Karpas-422 (cell line): ENCODE measurements at regions not wholly inside any gene's neighbourhood (a gene's known extent, or its start where the extent isn't known, plus 50 kb on each side); places are given as distances from the start of the nearest gene placed in this dataset.

Experiments used
- DNase-seq: peaks from one replicate; pipeline ENCODE4 v3.0.0-alpha.2; 2015
- H2AFZ ChIP-seq: fragments of 200-600 bp; sonication (generic); 2 replicates; pipeline ENCODE4 v1.6.1; 2014; ENCODE audit warnings: antibody characterized with exemption, low read length, mixed read lengths
- H3K27ac ChIP-seq: fragments of 200-600 bp; sonication (generic); 2 replicates; pipeline ENCODE4 v1.5.1; 2014; ENCODE audit warnings: mild to moderate bottlenecking, low read length, moderate library complexity
- H3K27me3 ChIP-seq: fragments of 200-600 bp; sonication (generic); 2 replicates; pipeline ENCODE4 v1.6.1; 2014; ENCODE audit warnings: low read length, mixed read lengths
- H3K36me3 ChIP-seq: fragments of 200-600 bp; sonication (generic); 2 replicates; pipeline ENCODE4 v1.6.1; 2014; ENCODE audit warnings: low read length, mixed read lengths; ENCODE audit not compliant: insufficient read depth
- H3K4me1 ChIP-seq: fragments of 200-600 bp; sonication (generic); 2 replicates; pipeline ENCODE4 v1.6.1; 2014; ENCODE audit warnings: mild to moderate bottlenecking, low read length, mixed read lengths
- H3K4me2 ChIP-seq: fragments of 200-600 bp; sonication (generic); 2 replicates; pipeline ENCODE4 v1.6.1; 2014; ENCODE audit warnings: low read length, low read depth, mild to moderate bottlenecking; ENCODE audit not compliant: poor library complexity, severe bottlenecking
- H3K4me3 ChIP-seq: fragments of 200-600 bp; sonication (generic); 2 replicates; pipeline ENCODE4 v1.5.1; 2014; ENCODE audit warnings: mild to moderate bottlenecking, antibody characterized with exemption, low read length, mixed read lengths
- H3K79me2 ChIP-seq: fragments of 200-600 bp; sonication (generic); 2 replicates; pipeline ENCODE4 v1.6.1; 2014; ENCODE audit warnings: mild to moderate bottlenecking, low read length, mixed read lengths
- H3K9ac ChIP-seq: fragments of 200-600 bp; sonication (generic); 2 replicates; pipeline ENCODE4 v1.6.0; 2014; ENCODE audit warnings: low read length
- H3K9me2 ChIP-seq: fragments of 200-600 bp; sonication (generic), shearing (Covaris generic); replicated peaks from 2 replicates; pipeline ENCODE4 v1.6.0; 2014; ENCODE audit warnings: mild to moderate bottlenecking, low read length, moderate library complexity; ENCODE audit not compliant: insufficient read depth
- H3K9me3 ChIP-seq: fragments of 300-700, 200-600 bp; sonication (generic); 2 replicates; pipeline ENCODE4 v1.6.1; 2014; ENCODE audit warnings: low read length, mixed read lengths
- H4K20me1 ChIP-seq: fragments of 200-600 bp; sonication (generic); 2 replicates; pipeline ENCODE4 v1.6.1; 2014; ENCODE audit warnings: mild to moderate bottlenecking, antibody characterized with exemption, low read length, low read depth; ENCODE audit not compliant: insufficient read depth

GRCh38 chr7:155219154-155219531, 78.5 kb upstream of the INSIG1 start:
- DNase-seq = no peak
- no peaks in the 10 kb centered on the region for H3K27me3 ChIP-seq
- no peak overlapping the region for H3K4me3 ChIP-seq
- no peaks in the 10 kb centered on the region for H3K36me3 ChIP-seq
- H2AFZ ChIP-seq = no peak overlapping the region
- no peak overlapping the region for H3K27ac ChIP-seq
- H3K9ac ChIP-seq = no peak overlapping the region
- H3K9me2 ChIP-seq = no peaks in the 10 kb centered on the region
- H3K4me2 ChIP-seq = no peak overlapping the region
- H3K9me3 ChIP-seq = no peaks in the 10 kb centered on the region
- no peaks in the 10 kb centered on the region for H3K79me2 ChIP-seq
- H4K20me1 ChIP-seq = no peaks in the 10 kb centered on the region
- H3K4me1 ChIP-seq = no peaks in the 10 kb centered on the region

GRCh38 chr7:155219947-155220769, 77.5 kb upstream of the INSIG1 start:
- DNase-seq = no peak
- no peaks in the 10 kb centered on the region for H3K9me2 ChIP-seq

GRCh38 chr7:155220903-155221302, 76.8 kb upstream of the INSIG1 start:
- Histone ChIP-seq H3K9ac (no peak overlapping the region), H3K9me2 (no peaks in the 10 kb centered on the region), H3K4me3 (no peak overlapping the region), H3K27ac (no peak overlapping the region), H3K4me1 (no peaks in the 10 kb centered on the region), H3K79me2 (no peaks in the 10 kb centered on the region), H3K36me3 (no peaks in the 10 kb centered on the region), H3K4me2 (no peak overlapping the region), H3K9me3 (no peaks in the 10 kb centered on the region), H2AFZ (no peak overlapping the region), H4K20me1 (no peaks in the 10 kb centered on the region), H3K27me3 (no peaks in the 10 kb centered on the region)
- DNase-seq = no peak

More at GRCh38 chr7:155219947-155220769, 77.5 kb upstream of the INSIG1 start:
- no peak overlapping the region for H3K4me3 ChIP-seq
- H3K9ac ChIP-seq = no peak overlapping the region
- no peaks in the 10 kb centered on the region for H3K27me3 ChIP-seq
- no peaks in the 10 kb centered on the region for H3K79me2 ChIP-seq
- no peaks in the 10 kb centered on the region for H4K20me1 ChIP-seq
- no peak overlapping the region for H2AFZ ChIP-seq
- H3K4me2 ChIP-seq = no peak overlapping the region
- no peaks in the 10 kb centered on the region for H3K36me3 ChIP-seq
- H3K9me3 ChIP-seq = no peaks in the 10 kb centered on the region
- no peak overlapping the region for H3K27ac ChIP-seq
- H3K4me1 ChIP-seq = no peaks in the 10 kb centered on the region

GRCh38 chr7:155221547-155221946, 76.1 kb upstream of the INSIG1 start:
- Histone ChIP-seq H3K4me3 (no peak overlapping the region), H3K27ac (no peak overlapping the region), H3K9me2 (no peaks in the 10 kb centered on the region), H3K36me3 (no peaks in the 10 kb centered on the region), H3K4me1 (no peaks in the 10 kb centered on the region), H4K20me1 (no peaks in the 10 kb centered on the region), H3K27me3 (no peaks in the 10 kb centered on the region), H3K9me3 (no peaks in the 10 kb centered on the region), H3K4me2 (no peak overlapping the region), H3K79me2 (no peaks in the 10 kb centered on the region), H2AFZ (no peak overlapping the region), H3K9ac (no peak overlapping the region)
- no peak for DNase-seq

- Histone ChIP-seq H3K79me2 (no peaks in the 10 kb centered on the region), H2AFZ (no peak overlapping the region), H4K20me1 (no peaks in the 10 kb centered on the region), H3K9me3 (no peaks in the 10 kb centered on the region), H3K27me3 (no peaks in the 10 kb centered on the region), H3K36me3 (no peaks in the 10 kb centered on the region), H3K4me1 (no peaks in the 10 kb centered on the region), H3K4me2 (no peak overlapping the region), H3K9ac (no peak overlapping the region), H3K27ac (no peak overlapping the region), H3K4me3 (no peak overlapping the region), H3K9me2 (no peaks in the 10 kb centered on the region)
- no peak for DNase-seq
Measured at GRCh38 chr7:155222061-155222460, 75.6 kb upstream of the INSIG1 start.

GRCh38 chr7:155222573-155222972, 75.1 kb upstream of the INSIG1 start:
- Histone ChIP-seq H4K20me1 (no peaks in the 10 kb centered on the region), H3K4me1 (no peaks in the 10 kb centered on the region), H3K36me3 (no peaks in the 10 kb centered on the region), H2AFZ (no peak overlapping the region), H3K4me3 (no peak overlapping the region), H3K4me2 (no peak overlapping the region), H3K27me3 (no peaks in the 10 kb centered on the region), H3K27ac (no peak overlapping the region), H3K79me2 (no peaks in the 10 kb centered on the region), H3K9me2 (no peaks in the 10 kb centered on the region), H3K9me3 (no peaks in the 10 kb centered on the region), H3K9ac (no peak overlapping the region)
- DNase-seq = no peak

- DNase-seq = no peak
- Histone ChIP-seq H3K27me3 (no peaks in the 10 kb centered on the region), H3K4me3 (no peak overlapping the region), H3K9me3 (no peaks in the 10 kb centered on the region), H3K27ac (no peak overlapping the region), H3K4me1 (no peaks in the 10 kb centered on the region), H4K20me1 (no peaks in the 10 kb centered on the region), H3K79me2 (no peaks in the 10 kb centered on the region), H3K4me2 (no peak overlapping the region), H3K9me2 (no peaks in the 10 kb centered on the region), H3K9ac (no peak overlapping the region), H2AFZ (no peak overlapping the region), H3K36me3 (no peaks in the 10 kb centered on the region)
Measured at GRCh38 chr7:155223021-155223420, 74.7 kb upstream of the INSIG1 start.

GRCh38 chr7:155223503-155223902, 74.2 kb upstream of the INSIG1 start:
- no peak overlapping the region for H3K4me2 ChIP-seq

More at GRCh38 chr7:155223503-155223902, 74.2 kb upstream of the INSIG1 start:
- Histone ChIP-seq H2AFZ (no peak overlapping the region), H3K27me3 (no peaks in the 10 kb centered on the region), H3K9ac (no peak overlapping the region), H3K36me3 (no peaks in the 10 kb centered on the region), H3K4me3 (no peak overlapping the region), H3K4me1 (no peaks in the 10 kb centered on the region), H3K27ac (no peak overlapping the region), H3K79me2 (no peaks in the 10 kb centered on the region), H4K20me1 (no peaks in the 10 kb centered on the region), H3K9me2 (no peaks in the 10 kb centered on the region), H3K9me3 (no peaks in the 10 kb centered on the region)
- DNase-seq = no peak
